ENCODE measurements at regions not wholly inside any gene's neighbourhood (a gene's known extent, or its start where the extent isn't known, plus 50 kb on each side); places are given as distances from the start of the nearest gene placed in this dataset.

DNA sequence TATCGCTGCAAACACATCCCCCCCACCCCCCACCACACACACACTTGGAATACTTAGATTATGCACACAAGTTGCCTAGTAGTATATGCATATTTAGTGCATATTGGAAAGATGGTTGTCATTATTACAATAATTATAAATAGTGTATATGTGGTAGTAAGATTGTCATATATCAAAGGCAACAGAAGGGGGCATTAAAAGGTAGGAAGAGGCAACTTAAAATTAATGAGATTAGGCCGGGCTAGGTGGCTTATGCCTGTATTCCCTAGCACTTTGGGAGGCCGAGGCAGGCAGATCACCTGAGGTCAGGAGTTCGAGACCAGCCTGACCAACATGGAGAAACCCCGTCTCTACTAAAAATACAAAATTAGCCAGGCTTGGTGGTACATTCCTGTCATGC is 52.1 kb downstream of the GSC start:
- peak; percentile 10 for DNase-seq

GRCh38 chr14:94716976-94717375 is 52.9 kb downstream of the GSC start:
- no peak for DNase-seq

DNA sequence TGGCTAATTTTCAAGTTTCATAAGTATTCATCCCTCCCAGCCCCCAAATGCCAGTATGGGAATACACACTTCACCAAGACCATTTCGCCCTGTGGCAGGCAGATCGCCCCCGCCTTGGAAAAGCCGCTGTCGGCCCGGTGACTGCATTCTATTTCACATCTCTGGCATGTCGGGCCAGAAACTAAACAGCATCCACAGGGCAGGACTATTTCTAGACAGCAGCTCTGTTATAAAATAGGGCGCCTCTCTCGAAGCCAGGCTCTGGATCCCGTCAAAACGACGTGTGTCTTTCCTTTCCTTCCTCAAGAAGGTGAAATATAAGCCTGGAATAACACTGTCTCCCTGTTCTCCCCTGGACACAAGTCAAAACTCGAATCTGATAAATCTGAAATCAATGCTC is 56.8 kb downstream of the GSC start:
- no peak for DNase-seq

- DNase-seq = no peak
These were observed 59.2 kb downstream of the GSC start for GRCh38 chr14:94710731-94711130.

DNA sequence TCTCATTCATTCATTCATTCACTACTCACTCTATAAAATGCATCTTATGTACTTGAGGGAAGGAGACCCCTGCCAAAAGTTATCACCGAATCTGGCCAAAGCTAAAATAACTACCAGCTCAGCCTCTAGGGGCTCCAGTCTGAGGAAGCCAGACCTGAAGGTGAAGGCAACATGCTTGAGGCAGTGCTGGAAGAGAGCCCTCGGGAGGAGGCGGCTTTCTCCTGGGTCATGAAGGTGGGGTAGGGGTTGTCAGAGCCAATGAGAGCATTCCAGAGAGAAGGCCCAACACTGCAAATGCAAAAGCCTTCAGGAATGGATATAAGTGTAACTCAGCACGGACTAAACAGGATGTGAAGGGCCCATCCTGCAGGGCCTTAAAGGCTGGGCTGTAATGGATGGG is 62.4 kb downstream of the GSC start:
- no peak for DNase-seq

GRCh38 chr14:94706133-94706532 is 63.8 kb downstream of the GSC start:
- no peak for DNase-seq

- no peak for DNase-seq
These were observed 67.3 kb downstream of the GSC start for GRCh38 chr14:94702629-94703028.

- DNase-seq = no peak
These were observed 68.0 kb downstream of the GSC start for GRCh38 chr14:94701861-94702370.

- DNase-seq = no peak
These were observed 69.6 kb downstream of the GSC start for GRCh38 chr14:94700336-94700735.

- DNase-seq = no peak
These were observed 70.1 kb downstream of the GSC start for GRCh38 chr14:94699831-94700230.

GRCh38 chr14:94697773-94698556 is 71.9 kb downstream of the GSC start:
- DNase-seq = peak; percentile 32

DNA sequence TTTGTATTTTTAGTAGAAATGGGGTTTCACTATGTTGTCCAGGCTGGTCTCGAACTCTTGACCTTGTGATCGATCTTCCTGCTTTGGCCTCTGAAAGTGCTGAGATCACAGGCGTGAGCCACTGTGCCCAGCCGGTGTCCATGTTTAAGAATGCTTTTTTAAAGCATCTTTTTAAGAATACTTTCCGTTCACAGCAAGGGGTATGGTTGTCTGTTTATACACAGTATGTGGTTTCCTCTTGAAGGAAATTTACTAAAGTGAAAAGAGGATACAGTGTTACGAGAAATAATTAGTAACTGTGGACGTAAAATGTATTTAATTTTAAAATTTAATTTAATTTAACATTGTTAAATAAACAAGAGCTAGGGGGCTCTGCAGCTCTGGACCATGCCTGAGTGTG is 73.4 kb downstream of the GSC start:
- DNase-seq = no peak

DNA sequence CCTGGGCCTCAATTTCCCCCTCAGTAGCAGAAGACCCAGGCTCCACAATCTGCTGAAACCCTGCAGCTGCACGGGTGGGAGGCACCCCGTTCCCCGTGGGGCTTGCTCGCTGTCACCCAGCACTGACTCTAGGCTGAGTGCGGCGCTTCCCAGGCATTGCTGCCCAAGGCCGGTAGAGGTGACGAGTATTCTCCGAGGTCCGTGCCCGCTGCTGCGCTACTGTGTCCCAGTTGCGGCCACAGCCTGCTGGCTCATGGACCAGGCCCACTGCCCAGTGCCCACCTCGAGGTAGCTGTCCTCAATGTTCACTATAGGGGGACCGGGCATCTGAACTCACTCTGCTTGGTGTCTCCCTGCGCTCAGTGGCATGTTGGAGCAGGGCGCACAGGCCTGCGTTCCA is 74.7 kb downstream of the GSC start:
- no peak for DNase-seq

DNA sequence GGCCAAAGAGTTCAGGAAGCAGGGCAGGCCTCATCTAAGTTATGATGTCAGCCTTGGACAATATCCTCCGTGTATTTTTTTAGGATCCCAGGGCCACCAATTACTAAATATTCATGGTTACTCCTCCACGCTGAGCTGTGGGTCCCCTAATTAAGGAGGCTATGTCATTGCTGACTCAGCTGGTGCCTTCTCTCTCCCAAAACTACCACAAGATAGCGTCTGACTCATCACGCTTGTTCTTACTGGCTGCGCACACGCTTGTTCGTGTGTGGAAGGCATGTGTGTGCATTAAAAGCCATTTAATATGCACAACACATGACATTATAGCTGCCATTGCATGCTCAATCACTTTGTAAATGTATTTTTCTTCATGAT is 78.3 kb downstream of the GSC start:
- DNase-seq = no peak

DNA sequence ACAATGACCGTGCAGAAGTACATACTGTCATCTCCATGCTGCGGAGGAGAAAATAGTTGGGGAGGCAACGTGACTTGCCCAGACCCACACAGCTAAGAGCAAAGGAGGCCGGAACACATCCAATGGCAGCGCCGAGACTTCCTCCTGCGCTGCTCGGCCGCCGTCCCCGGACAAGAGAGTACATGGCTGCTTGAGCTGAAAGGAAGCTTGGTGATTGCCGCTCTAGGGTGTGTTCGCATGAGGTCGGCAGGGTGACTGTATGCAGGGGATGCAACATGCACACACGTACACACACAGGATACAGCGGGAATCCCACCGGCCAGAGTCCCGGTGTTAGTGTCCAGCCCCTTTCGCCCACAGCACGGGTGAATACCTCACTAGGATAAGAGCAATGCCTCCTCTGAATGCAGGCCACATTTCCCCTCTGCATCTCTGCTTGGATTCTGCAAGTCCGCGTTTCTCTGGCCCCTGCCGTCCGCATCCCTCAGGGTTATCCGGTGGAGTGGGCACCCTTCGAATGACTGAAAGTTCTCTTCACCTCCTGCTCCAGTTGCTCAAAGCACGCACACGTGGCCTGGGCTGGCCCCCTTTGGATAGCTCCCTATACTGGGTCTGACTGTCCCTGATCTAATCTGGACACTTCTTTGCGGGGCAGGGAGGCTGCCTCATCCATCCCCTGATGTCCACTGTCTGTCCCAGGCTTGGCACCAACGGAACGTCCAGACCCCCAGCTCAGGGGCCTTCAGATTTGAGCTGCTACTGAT is 78.8 kb downstream of the GSC start:
- DNase-seq = no peak

DNA sequence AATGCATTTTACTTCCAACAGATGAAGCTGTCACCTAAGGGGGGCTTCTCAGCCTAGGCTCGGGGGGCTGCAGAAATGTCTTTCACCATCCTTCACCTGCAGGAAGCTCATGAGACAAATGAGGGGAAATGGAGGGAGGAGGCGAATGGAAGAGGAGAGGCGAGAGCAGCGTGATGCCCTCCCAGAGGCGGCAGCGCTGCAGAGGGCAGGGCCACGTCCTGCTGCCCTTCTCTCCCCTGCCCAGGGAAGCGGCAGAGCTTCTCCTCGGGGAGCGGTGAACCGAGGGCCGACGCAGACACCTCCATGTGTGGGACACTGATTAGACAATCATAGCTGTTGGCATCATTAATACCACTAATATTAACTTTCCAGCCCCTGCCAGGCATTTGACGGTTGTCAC is 78.3 kb downstream of the SERPINA3 start:
- no peak for DNase-seq

DNA sequence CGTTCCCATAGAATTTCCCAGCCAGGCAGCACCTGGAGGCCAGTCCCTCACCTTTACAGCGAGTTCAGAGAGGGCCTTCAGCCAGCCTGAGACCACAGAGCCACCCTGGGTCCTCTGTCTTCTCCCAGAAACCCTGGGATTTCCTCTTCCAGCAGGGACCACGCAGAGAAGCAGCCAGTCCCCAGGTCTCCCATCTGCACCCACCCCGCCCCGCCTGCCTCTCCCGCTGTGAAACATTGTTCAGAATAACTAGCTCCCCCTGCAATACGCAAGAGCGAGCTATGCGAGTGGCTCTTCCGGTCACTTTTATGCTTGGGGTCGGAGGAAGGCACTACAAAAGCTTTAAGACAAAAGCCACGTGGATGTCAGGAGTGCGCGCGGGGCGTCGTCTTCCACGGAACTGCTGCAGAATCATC is 77.8 kb downstream of the SERPINA3 start:
- no peak for DNase-seq

DNA sequence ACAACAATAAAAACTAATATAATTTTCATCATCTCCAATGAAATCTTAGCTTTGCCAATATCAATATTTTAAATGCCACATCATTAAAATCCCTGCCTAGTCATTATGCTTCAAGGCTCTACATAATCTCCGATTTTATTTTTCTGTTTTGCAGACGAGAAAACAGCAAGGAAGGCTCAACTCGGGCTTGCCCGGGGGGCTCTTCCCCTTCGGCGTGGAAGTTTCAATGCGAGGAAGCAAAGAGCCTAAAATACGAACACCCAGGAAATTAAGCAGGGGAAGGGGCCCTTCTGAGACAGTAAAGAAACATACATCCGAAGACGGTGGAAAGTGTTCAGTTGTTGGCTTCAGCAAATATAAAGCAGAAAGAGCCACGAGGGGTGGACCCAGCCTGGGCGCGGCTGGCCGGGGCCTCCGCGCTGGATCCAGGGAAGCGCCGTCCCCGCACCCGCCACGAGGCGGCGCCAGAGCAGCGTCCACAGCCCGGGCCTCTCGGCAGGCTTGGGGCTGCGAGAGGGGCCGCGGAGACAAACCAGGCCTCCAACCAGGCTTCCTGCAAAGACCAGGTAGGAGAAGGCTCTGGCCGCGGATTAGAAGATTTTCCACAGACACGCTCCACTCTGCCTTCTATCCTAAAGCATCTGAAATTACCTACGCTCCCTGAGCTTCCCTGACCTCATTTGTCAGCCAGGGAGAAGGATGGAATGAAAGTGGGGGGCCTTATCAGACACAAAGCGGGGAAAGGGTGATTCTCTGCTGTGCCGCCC is 77.2 kb downstream of the SERPINA3 start:
- DNase-seq = peak; percentile 68

- DNase-seq = no peak
These were observed 74.4 kb downstream of the SERPINA3 start for GRCh38 chr14:94686511-94687160.

DNA sequence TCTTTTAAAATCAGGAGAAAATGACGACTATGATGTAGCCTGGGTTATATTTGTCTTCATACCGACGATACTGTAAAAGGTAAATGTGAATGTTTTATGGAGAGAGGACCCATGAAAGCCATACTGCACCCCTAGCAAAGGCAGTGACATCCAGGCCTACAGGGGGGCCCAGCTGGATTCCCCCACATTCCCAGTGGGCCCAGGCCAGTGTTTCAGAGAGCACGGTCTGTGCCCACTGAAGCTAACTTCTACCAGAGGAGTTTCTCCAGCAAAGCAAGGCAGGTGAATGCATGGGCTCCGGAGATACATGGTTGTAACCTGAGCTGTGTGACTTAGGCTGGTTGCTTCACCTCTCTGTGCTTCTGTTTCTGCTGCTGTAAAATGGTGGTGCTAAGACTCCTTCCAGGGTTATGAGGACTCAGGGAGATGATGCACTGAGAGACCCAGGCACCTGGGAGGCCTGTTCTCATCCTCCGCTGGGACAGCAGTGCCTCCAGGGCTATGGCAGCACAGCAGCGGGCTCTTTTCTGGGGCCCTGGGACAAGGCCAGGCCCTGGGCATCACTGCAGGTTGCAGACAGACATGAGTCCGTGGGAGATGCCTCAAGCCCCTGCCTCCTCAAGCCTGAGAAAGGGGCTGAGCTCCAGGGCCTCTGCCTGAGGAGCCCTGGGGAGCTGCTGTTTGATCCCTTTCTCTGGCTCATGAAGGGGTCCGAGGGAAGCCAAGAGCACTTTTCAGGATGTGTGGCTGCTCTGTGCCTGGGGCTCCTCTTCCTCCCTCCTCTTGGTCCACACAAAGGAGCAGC is 73.7 kb downstream of the SERPINA3 start:
- no peak for DNase-seq

- no peak for DNase-seq
These were observed 73.0 kb downstream of the SERPINA3 start for GRCh38 chr14:94685166-94685581.

DNA sequence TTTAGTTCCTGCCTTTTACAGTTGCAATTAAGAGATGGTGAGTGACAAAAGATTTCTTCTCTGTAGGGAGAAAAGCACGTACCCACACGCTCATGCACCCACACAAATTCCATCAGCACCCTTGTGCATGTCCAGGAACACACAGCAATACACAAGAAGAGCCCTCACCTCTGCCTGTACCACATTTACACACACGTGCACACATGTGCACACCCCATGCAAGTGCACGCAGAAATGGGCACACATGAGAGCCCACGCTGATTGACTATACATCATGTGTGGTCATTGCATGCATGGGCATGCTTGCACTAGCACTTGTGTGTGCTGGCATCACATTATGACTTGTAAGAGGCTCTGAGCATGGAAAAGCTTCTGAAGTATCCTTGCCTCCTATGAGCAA is 70.5 kb downstream of the SERPINA3 start:
- DNase-seq = no peak

Data from hematopoietic multipotent progenitor cell treated with erythropoietin and hydrocortisone succinate and interleukin-3 and kit ligand, for 4 days (in vitro differentiated cells).